Endothelial cell of umbilical vein (primary cell): ENCODE measurements at regions not wholly inside any gene's neighbourhood (a gene's known extent, or its start where the extent isn't known, plus 50 kb on each side); places are given as distances from the start of the nearest gene placed in this dataset.

ENCODE experiments used
- BruUV-seq: library from RNA; stranded (reverse); fragments of 400-500 nt; replicated peaks from 2 replicates; lab custom pipeline; 2021; lab: Mats Ljungman, UMichigan
- CTCF ChIA-PET: fragments of 300-600, 350-600 bp; sonication (Branson Sonifier 250); formaldehyde crosslinking; loops from one replicate; lab custom pipeline; 2021; ENCODE audit warnings: antibody characterized with exemption, inconsistent platforms; lab: Charles Lee
- POLR2A ChIA-PET: fragments of 300-600, 350-600 bp; sonication (Branson Sonifier 250); formaldehyde crosslinking; loops from one replicate; lab custom pipeline; 2021; ENCODE audit warnings: antibody characterized with exemption, inconsistent platforms; lab: Charles Lee
- DNase-seq: peaks from one replicate; pipeline ENCODE4 v3.0.0-alpha.2; 2011; ENCODE audit warnings: low read depth, low spot score
- FAIRE-seq: peaks from 2 replicates; lab custom pipeline; 2011; peaks lifted over from hg19 to GRCh38; lab: Jason Lieb, UNC
- H2AFZ ChIP-seq: 2 replicates; pipeline ENCODE4 v1.6.0; 2012; ENCODE audit warnings: low read depth, low read length, control low read depth, inconsistent platforms
- H3K27ac ChIP-seq: 2 replicates; pipeline ENCODE4 v1.5.1; 2011; ENCODE audit warnings: low read depth, mild to moderate bottlenecking, control low read depth, low read length, moderate library complexity; ENCODE audit not compliant: insufficient read depth
- H3K27me3 ChIP-seq, 2 experiments: 2 replicates each; pipeline versions ENCODE4 v1.6.0 to v1.6.1; 2011; ENCODE audit warnings: low read length in 2 of 2, mixed read lengths in 1 of 2; ENCODE audit not compliant: control insufficient read depth in 2 of 2, insufficient read depth in 2 of 2
- H3K36me3 ChIP-seq, 2 experiments: 2 replicates in 1 of 2; 3 replicates in 1 of 2; pipeline ENCODE4 v1.5.1; 2011; ENCODE audit warnings: low read length in 2 of 2, mild to moderate bottlenecking in 1 of 2, moderate library complexity in 1 of 2; ENCODE audit not compliant: control insufficient read depth in 2 of 2, insufficient read depth in 2 of 2; ENCODE audit errors: extremely low read depth in 1 of 2
- H3K4me1 ChIP-seq: 3 replicates; pipeline ENCODE4 v1.5.1; 2011; ENCODE audit warnings: mild to moderate bottlenecking, low read length; ENCODE audit not compliant: control insufficient read depth, insufficient read depth; ENCODE audit errors: extremely low read depth
- H3K4me2 ChIP-seq: 2 replicates; pipeline ENCODE4 v1.6.1; 2011; ENCODE audit warnings: low read length, control low read depth, mixed read lengths; ENCODE audit not compliant: insufficient read depth
- H3K4me3 ChIP-seq, 3 experiments: fragments of 200-600 bp in 1 of 3; sonication (generic), shearing (Covaris generic) in 1 of 3; replicated peaks in 1 of 3; 2 replicates each; pipeline ENCODE4 v1.5.1; 2011 to 2016; ENCODE audit warnings: control low read depth in 3 of 3, low read length in 3 of 3, mild to moderate bottlenecking in 2 of 3, inconsistent platforms in 1 of 3, low read depth in 1 of 3, moderate library complexity in 1 of 3; ENCODE audit not compliant: insufficient read depth in 1 of 3
- H3K79me2 ChIP-seq: 2 replicates; pipeline ENCODE4 v1.6.0; 2012; ENCODE audit warnings: low read length, inconsistent platforms; ENCODE audit not compliant: control insufficient read depth, insufficient read depth
- H3K9ac ChIP-seq: replicated peaks from 2 replicates; pipeline ENCODE3; 2011; ENCODE audit warnings: low read length, control low read depth; ENCODE audit not compliant: insufficient read depth; ENCODE audit errors: extremely low read depth
- H3K9me1 ChIP-seq: replicated peaks from 3 replicates; pipeline ENCODE4 v1.6.0; 2011; ENCODE audit warnings: mild to moderate bottlenecking, low read length; ENCODE audit not compliant: control insufficient read depth, insufficient read depth; ENCODE audit errors: extremely low read depth
- H3K9me3 ChIP-seq: replicated peaks from 2 replicates; pipeline ENCODE4 v1.5.1; 2012; ENCODE audit warnings: low read length, inconsistent platforms; ENCODE audit not compliant: control insufficient read depth, insufficient read depth
- H4K20me1 ChIP-seq: replicated peaks from 2 replicates; pipeline ENCODE3; 2011; ENCODE audit warnings: mild to moderate bottlenecking, low read length; ENCODE audit not compliant: control insufficient read depth, insufficient read depth; ENCODE audit errors: extremely low read depth
- CTCF ChIP-seq, 2 donors: IDR thresholded peaks; 1 replicate in 1 of 2; 2 replicates in 1 of 2; pipeline ENCODE4 v1.5.1; 2011; ENCODE audit warnings: low read length in 2 of 2, mild to moderate bottlenecking in 2 of 2, moderate library complexity in 2 of 2, control low read depth in 1 of 2, inconsistent platforms in 1 of 2, low read depth in 1 of 2; ENCODE audit not compliant: insufficient read depth in 1 of 2; ENCODE audit errors: extremely low read depth in 1 of 2
- EZH2 ChIP-seq: IDR thresholded peaks from 2 replicates; pipeline ENCODE4 v1.6.1; 2012; ENCODE audit warnings: borderline replicate concordance, low read depth, mild to moderate bottlenecking, moderate library complexity, low read length, inconsistent platforms; ENCODE audit not compliant: severe bottlenecking
- FOS ChIP-seq: IDR thresholded peaks from 2 replicates; pipeline ENCODE4 v1.6.1; 2011; ENCODE audit warnings: mild to moderate bottlenecking, low read length, moderate library complexity, borderline replicate concordance; ENCODE audit not compliant: insufficient read depth
- GATA2 ChIP-seq: IDR thresholded peaks from 2 replicates; pipeline ENCODE4 v1.7.0; 2011; ENCODE audit warnings: low read depth, mild to moderate bottlenecking, moderate library complexity, mixed read lengths, low read length; ENCODE audit not compliant: insufficient read length, insufficient read depth
- JUN ChIP-seq: IDR thresholded peaks from 2 replicates; pipeline ENCODE4 v1.6.1; 2011; ENCODE audit warnings: borderline replicate concordance, low read depth; ENCODE audit not compliant: insufficient read length, insufficient read depth
- MAX ChIP-seq: IDR thresholded peaks from 2 replicates; pipeline ENCODE4 v1.6.1; 2011; ENCODE audit not compliant: insufficient read depth, insufficient read length
- MYC ChIP-seq: IDR thresholded peaks from one replicate; pipeline ENCODE4 v1.6.1; 2011; ENCODE audit warnings: mild to moderate bottlenecking, low read depth, low read length
- POLR2A ChIP-seq: IDR thresholded peaks from 2 replicates; pipeline ENCODE4 v1.6.1; 2012; ENCODE audit warnings: low read depth, mild to moderate bottlenecking, control low read depth, low read length
- POLR2AphosphoS5 ChIP-seq: IDR thresholded peaks from 2 replicates; pipeline ENCODE4 v1.6.1; 2012; ENCODE audit warnings: low read depth, mild to moderate bottlenecking, control low read depth, low read length, moderate library complexity; ENCODE audit not compliant: insufficient read depth
- dilution Hi-C: fragments of 300-500 bp; cut with MboI; formaldehyde crosslinking; loops from one replicate; pipeline ENCODE4 v1.15.0; 2019; ENCODE audit warnings: low sequenced_read_pairs; ENCODE audit not compliant: extremely low pct_ligation_motif_present
- intact Hi-C: fragments of 100-400 bp; cut with micrococcal nuclease; formaldehyde crosslinking; loops from one replicate; pipeline ENCODE4 v1.10.0; 2022

GRCh38 chr16:85380002-85380395 is 233.1 kb upstream of the GSE1 start:
- no peak for FAIRE-seq
- no peaks in the 10 kb centered on the region for H3K36me3 ChIP-seq
- H3K27me3 ChIP-seq = no peaks in the 10 kb centered on the region
- intact Hi-C loops (no loop called here), dilution Hi-C loops (no loop called here)
- ChIA-PET POLR2A (no interaction called here), CTCF (interaction anchor here (1.0 to 2.3 kb wide), 5 partner anchors 14 to 236 kb away, joined by 4 to 9 read pairs (median 4); no protein-coding TSS in a partner anchor)
- no peak overlapping the region for H2AFZ ChIP-seq
- H3K9me1 ChIP-seq = no peaks in the 10 kb centered on the region
- H3K4me2 ChIP-seq = no peak overlapping the region
- no peaks in the 10 kb centered on the region for H3K79me2 ChIP-seq
- no peak overlapping the region for H3K4me3 ChIP-seq
- H3K4me1 ChIP-seq = no peaks in the 10 kb centered on the region
- TF ChIP-seq GATA2 = no peak
- no peak for TF ChIP-seq MYC
- no peak for TF ChIP-seq POLR2AphosphoS5
- TF ChIP-seq FOS = no peak
- no peak for TF ChIP-seq MAX
- no peak for TF ChIP-seq JUN
- no peak for TF ChIP-seq EZH2
- TF ChIP-seq CTCF (IDR thresholded peaks at IDR 0.05; ENCODE audit: extremely low read depth in 1 of 2, insufficient read depth in 1 of 2, low read depth in 1 of 2, low read length in 2 of 2) = no peak
- TF ChIP-seq POLR2A = no peak
- no peak overlapping the region for H3K9ac ChIP-seq
- BruUV-seq = no TSS peak
- H4K20me1 ChIP-seq = no peaks in the 10 kb centered on the region
- no peak for DNase-seq
- no peak overlapping the region for H3K27ac ChIP-seq
- no peaks in the 10 kb centered on the region for H3K9me3 ChIP-seq
